ENCODE measurements at regions not wholly inside any gene's neighbourhood (a gene's known extent, or its start where the extent isn't known, plus 50 kb on each side); places are given as distances from the start of the nearest gene placed in this dataset.

- Histone ChIP-seq H3K36me3 (ENCODE audit: control insufficient read depth in 2 of 2, extremely low read depth in 1 of 2, insufficient read depth in 2 of 2, low read length in 2 of 2) (no peaks in the 10 kb centered on the region), H3K9ac (replicated peaks; ENCODE audit: extremely low read depth, insufficient read depth, low read length) (no peak overlapping the region), H4K20me1 (replicated peaks; ENCODE audit: control insufficient read depth, extremely low read depth, insufficient read depth, low read length) (no peaks in the 10 kb centered on the region), H2AFZ (ENCODE audit: low read depth, low read length) (no peak overlapping the region), H3K4me2 (ENCODE audit: insufficient read depth, low read length) (no peak overlapping the region), H3K79me2 (ENCODE audit: control insufficient read depth, insufficient read depth, low read length) (no peaks in the 10 kb centered on the region), H3K9me3 (replicated peaks; ENCODE audit: control insufficient read depth, insufficient read depth, low read length) (no peaks in the 10 kb centered on the region), H3K4me3 (replicated peaks in 1 of 3; ENCODE audit: insufficient read depth in 1 of 3, low read depth in 1 of 3, low read length in 3 of 3) (no peak overlapping the region), H3K9me1 (replicated peaks; ENCODE audit: control insufficient read depth, extremely low read depth, insufficient read depth, low read length) (no peaks in the 10 kb centered on the region), H3K27me3 (ENCODE audit: control insufficient read depth in 2 of 2, insufficient read depth in 2 of 2, low read length in 2 of 2) (no peaks in the 10 kb centered on the region), H3K27ac (ENCODE audit: insufficient read depth, low read depth, low read length) (no peak overlapping the region), H3K4me1 (ENCODE audit: control insufficient read depth, extremely low read depth, insufficient read depth, low read length) (peaks cover 2% of the 10 kb centered on the region)
- ChIA-PET POLR2A (no interaction called here), CTCF (interaction anchor here (1.8 kb wide), 1 partner anchor 148 kb away, joined by 7 read pairs; no protein-coding TSS in a partner anchor)
- no peak for FAIRE-seq
- intact Hi-C loops (cut with micrococcal nuclease) = no loop called here
- dilution Hi-C loops (cut with MboI; ENCODE audit: extremely low pct_ligation_motif_present, low sequenced_read_pairs) = no loop called here
- no peak for DNase-seq (ENCODE audit: low read depth, low spot score)
- TF ChIP-seq POLR2AphosphoS5 (IDR thresholded peaks at IDR 0.05; ENCODE audit: insufficient read depth, low read depth, low read length) = no peak
- no peak for TF ChIP-seq POLR2A (IDR thresholded peaks at IDR 0.05; ENCODE audit: low read depth, low read length)
- no TSS peak for BruUV-seq (replicated peaks)
These were observed 282.1 kb upstream of the MKLN1 start for GRCh38 chr7:131045526-131045925.

- Histone ChIP-seq H3K9ac (replicated peaks; ENCODE audit: extremely low read depth, insufficient read depth, low read length) (no peak overlapping the region), H3K27me3 (ENCODE audit: control insufficient read depth in 2 of 2, insufficient read depth in 2 of 2, low read length in 2 of 2) (no peaks in the 10 kb centered on the region), H3K9me1 (replicated peaks; ENCODE audit: control insufficient read depth, extremely low read depth, insufficient read depth, low read length) (no peaks in the 10 kb centered on the region), H3K27ac (ENCODE audit: insufficient read depth, low read depth, low read length) (no peak overlapping the region), H3K4me3 (replicated peaks in 1 of 3; ENCODE audit: insufficient read depth in 1 of 3, low read depth in 1 of 3, low read length in 3 of 3) (no peak overlapping the region), H3K9me3 (replicated peaks; ENCODE audit: control insufficient read depth, insufficient read depth, low read length) (no peaks in the 10 kb centered on the region), H3K79me2 (ENCODE audit: control insufficient read depth, insufficient read depth, low read length) (no peaks in the 10 kb centered on the region), H4K20me1 (replicated peaks; ENCODE audit: control insufficient read depth, extremely low read depth, insufficient read depth, low read length) (no peaks in the 10 kb centered on the region), H3K4me2 (ENCODE audit: insufficient read depth, low read length) (no peak overlapping the region), H2AFZ (ENCODE audit: low read depth, low read length) (no peak overlapping the region), H3K36me3 (ENCODE audit: control insufficient read depth in 2 of 2, extremely low read depth in 1 of 2, insufficient read depth in 2 of 2, low read length in 2 of 2) (no peaks in the 10 kb centered on the region), H3K4me1 (ENCODE audit: control insufficient read depth, extremely low read depth, insufficient read depth, low read length) (no peaks in the 10 kb centered on the region)
- intact Hi-C loops (cut with micrococcal nuclease) = no loop called here
- FAIRE-seq = no peak
- dilution Hi-C loops (cut with MboI; ENCODE audit: extremely low pct_ligation_motif_present, low sequenced_read_pairs) = no loop called here
- ChIA-PET CTCF (interaction anchor here (1.5 to 1.8 kb wide), 2 partner anchors 9 to 149 kb away, joined by 5 to 7 read pairs; no protein-coding TSS in a partner anchor), POLR2A (no interaction called here)
- TF ChIP-seq MYC (IDR thresholded peaks at IDR 0.05; ENCODE audit: low read depth, low read length) (no peak), EZH2 (IDR thresholded peaks at IDR 0.05; ENCODE audit: borderline replicate concordance, low read depth, low read length, severe bottlenecking) (no peak), POLR2A (IDR thresholded peaks at IDR 0.05; ENCODE audit: low read depth, low read length) (no peak), JUN (IDR thresholded peaks at IDR 0.05; ENCODE audit: borderline replicate concordance, insufficient read depth, insufficient read length, low read depth) (no peak), CTCF (IDR thresholded peaks at IDR 0.05; ENCODE audit: extremely low read depth in 1 of 2, insufficient read depth in 1 of 2, low read depth in 1 of 2, low read length in 2 of 2) (no peak), FOS (IDR thresholded peaks at IDR 0.05; ENCODE audit: borderline replicate concordance, insufficient read depth, low read length) (no peak), MAX (IDR thresholded peaks at IDR 0.05; ENCODE audit: insufficient read depth, insufficient read length) (no peak), GATA2 (IDR thresholded peaks at IDR 0.05; ENCODE audit: insufficient read depth, insufficient read length, low read depth, low read length) (no peak), POLR2AphosphoS5 (IDR thresholded peaks at IDR 0.05; ENCODE audit: insufficient read depth, low read depth, low read length) (no peak)
- DNase-seq (ENCODE audit: low read depth, low spot score) = no peak
- no TSS peak for BruUV-seq (replicated peaks)
These were observed 281.4 kb upstream of the MKLN1 start for GRCh38 chr7:131046246-131046645.
